ENCODE measurements at regions not wholly inside any gene's neighbourhood (a gene's known extent, or its start where the extent isn't known, plus 50 kb on each side); places are given as distances from the start of the nearest gene placed in this dataset.
A peak's percentile ranks its signal among the peaks of the same experiment; 100 is the strongest.
"Not testable (repeated sequence)": the region's sequence is repeated elsewhere in the genome, so short reads cannot be mapped to it uniquely, and the experiment has no call there.

GRCh38 chr2:23009545-23010149, 375.3 kb upstream of the KLHL29 start:
- peak; percentile 26 for DNase-seq (ENCODE audit: low read depth, low spot score)

DNA sequence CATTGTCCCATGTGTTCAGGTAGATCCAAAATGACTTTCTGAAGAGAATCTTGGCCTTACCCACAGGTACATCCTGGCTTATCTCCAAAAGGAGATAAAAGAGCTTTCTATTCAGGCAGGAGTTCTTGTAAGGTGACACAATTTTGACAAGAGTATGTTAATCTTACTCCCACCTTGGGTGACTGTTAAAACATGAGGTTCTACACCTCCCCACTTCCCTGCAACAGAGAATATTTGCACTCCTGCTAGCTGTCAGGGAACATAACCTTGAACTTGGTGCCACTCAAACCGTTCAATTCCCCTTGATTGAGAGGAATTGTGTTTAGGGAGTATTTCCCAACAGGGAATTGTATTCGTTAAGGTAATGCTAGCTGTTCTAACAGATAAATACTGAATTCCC, 372.5 kb upstream of the KLHL29 start:
- DNase-seq (ENCODE audit: low read depth, low spot score) = no peak

GRCh38 chr2:23015651-23016200, 369.3 kb upstream of the KLHL29 start:
- DNase-seq (ENCODE audit: low read depth, low spot score) = no peak

DNA sequence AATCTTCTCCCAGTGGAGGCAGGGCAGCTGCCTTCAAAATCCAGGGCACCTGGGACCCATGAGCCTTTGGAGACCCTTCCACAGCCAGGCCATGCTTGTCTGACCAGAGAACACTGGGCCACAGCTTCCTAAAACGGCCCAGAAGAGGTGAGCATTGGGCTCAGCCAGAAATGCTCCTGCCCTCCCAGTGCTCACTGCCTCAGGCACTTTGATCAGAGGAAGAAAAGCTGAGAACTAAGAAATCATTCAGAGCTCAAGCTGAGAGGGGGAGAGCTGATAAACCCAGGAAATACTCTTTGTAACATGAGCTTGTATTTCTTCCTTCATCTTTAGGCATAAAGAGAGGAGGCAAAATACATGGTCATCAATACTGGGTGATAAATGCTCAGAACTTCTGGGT, 365.5 kb upstream of the KLHL29 start:
- DNase-seq (ENCODE audit: low read depth, low spot score) = peak; percentile 53

DNA sequence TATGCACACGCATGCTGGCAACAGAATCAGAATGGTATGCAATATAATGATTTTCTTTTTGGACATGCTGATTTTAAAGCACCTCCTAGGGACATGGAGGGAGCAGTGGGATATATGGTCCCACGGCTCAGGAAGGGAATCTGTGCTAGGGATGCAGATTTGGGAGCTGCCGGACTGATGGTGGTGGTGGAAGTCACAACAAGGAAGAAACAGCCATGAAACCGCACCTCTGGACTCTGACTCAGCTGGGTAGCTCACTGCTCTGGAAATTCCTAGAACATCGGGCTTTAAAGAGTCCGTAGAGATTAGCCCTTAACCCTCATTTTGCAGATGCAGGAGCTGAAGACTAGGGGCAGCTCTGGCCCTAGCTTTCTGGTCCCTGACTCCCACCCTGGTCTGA, 364.3 kb upstream of the KLHL29 start:
- DNase-seq (ENCODE audit: low read depth, low spot score) = peak; percentile 47

DNA sequence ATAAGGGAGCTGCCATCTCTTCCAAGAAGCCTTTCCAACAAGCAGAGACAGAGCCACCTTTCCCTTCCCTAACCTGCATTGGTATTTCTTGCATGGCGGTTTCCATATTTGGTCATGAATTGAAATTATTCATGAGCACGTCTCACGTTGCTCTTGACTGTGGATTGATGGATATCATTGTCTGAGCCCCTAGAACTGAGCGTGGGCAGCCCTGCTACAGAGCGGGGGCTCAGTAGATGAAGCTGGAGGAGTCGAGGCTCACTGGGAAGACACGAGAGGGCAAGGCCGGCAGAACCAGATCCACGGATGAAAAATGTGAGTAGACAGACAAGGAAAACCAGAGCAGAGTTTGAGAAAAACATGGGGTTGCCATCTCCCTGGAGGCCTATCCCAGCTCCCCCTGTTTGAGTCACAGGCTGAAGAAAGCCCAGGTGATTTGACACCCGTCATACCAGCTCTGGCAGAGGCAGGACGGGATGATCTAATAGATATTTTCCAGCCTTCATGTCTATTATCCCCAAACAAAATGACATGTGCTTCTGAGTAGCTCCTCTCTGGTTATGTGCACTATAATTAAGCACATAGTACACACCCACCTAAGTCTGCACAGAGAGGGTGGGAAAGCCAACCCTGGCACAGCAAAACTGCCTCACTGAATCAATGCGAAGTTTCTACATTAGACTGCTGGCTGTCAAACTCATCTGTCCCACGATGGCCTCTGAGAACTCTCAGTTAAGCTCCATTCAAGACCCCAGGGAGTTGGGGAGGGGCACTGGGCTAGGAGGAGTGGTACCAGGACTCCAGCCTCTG, 363.5 kb upstream of the KLHL29 start:
- DNase-seq (ENCODE audit: low read depth, low spot score) = no peak

DNA sequence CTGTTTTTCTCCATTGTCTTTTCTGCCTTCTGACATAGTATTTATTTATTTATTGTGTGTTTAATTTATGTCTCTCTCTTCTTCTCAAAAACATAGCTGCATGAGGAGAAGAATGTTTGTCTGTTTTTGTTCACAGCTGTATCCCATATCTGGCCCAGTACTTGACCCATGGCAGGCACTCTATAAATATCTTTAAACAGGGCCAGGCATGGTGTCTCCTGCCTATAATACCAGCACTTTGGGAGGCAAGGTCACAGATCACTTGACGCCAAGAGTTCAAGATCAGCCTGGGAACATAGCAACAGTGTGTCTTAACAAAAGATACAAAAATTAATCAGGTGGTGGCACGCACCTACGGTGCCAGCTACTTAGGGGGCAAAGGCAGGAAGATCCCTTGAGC, 361.3 kb upstream of the KLHL29 start:
- DNase-seq (ENCODE audit: low read depth, low spot score) = no peak

GRCh38 chr2:23026671-23027070, 358.3 kb upstream of the KLHL29 start:
- no peak for DNase-seq (ENCODE audit: low read depth, low spot score)

DNA sequence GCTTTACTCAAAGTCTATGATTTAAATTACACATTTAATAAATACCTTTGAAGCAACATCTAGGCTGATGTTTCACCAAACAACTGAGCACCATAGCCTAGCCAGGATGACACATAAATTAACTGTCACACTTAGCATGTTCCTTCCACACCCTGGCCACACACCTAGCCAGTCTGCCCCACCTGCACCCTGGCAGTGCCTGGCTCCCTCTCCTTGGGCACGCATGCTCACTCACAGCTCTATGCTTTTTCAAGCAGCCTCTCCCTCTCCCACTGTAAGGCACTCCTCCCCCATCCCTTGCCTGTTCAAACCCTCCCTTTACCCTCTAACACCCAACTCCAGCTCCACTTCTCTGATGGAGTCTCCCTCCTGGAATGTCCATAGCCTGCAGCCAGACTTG, 357.6 kb upstream of the KLHL29 start:
- no peak for DNase-seq (ENCODE audit: low read depth, low spot score)

DNA sequence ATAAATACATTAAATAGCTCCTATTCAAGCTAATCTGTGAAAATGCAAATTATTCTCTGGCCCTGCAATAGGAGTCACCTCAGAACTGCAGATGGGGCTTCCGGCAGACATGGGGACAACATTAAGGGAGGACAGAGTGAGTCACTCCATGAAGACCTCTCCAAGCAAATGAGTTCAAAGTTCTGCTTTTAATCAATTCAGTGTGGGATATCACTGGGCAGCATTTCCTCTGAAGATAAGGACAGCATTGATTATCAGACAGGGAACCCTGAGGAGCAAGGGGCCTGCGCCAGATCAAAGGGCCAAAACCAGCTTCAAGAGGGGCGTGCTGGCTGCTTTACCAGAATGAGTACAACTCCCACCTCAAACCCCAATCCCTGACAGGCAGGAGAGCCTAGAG, 356.9 kb upstream of the KLHL29 start:
- DNase-seq (ENCODE audit: low read depth, low spot score) = peak; percentile 59

- peak; percentile 46 for DNase-seq (ENCODE audit: low read depth, low spot score)
Observed at GRCh38 chr2:23029111-23029510, 355.9 kb upstream of the KLHL29 start.

DNA sequence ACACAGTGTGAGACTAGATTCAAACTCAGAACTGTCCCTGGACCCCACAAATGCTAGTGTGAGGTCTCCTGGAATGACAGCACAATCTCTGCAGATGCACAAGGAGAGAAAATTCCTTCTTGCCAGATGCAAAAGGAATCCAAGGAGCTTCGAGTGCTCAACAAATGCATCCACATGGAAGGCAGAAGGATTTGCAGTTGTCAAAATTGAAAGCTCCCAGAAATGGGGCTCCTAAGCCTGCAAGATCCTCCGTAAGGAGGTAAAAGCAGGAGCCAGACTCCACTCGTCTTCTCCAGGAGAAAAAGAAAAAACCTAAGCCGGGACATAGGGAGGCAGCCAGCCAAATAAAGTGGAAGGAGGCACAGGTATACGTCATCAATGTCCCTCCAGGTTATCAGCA, 355.0 kb upstream of the KLHL29 start:
- DNase-seq (ENCODE audit: low read depth, low spot score) = peak; percentile 53

DNA sequence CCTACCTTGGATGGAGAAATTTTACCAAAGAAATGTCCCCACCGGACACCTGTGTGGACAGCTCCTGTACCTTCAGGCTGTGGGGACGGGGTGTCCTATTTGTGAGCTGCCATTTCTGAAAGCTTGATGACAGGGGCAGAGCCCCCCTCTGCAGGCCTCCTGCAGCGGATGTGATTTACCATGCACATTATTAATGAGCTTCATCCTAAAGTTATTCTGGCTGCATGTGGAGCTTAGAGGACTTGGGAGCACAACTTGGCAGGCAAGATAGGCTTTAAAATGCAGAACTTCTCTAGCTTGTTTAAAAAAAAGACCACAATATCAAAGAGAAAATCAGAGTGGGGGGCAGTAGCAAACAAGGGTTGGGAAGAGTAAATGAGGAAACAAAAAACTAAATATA, 350.0 kb upstream of the KLHL29 start:
- no peak for DNase-seq (ENCODE audit: low read depth, low spot score)

DNA sequence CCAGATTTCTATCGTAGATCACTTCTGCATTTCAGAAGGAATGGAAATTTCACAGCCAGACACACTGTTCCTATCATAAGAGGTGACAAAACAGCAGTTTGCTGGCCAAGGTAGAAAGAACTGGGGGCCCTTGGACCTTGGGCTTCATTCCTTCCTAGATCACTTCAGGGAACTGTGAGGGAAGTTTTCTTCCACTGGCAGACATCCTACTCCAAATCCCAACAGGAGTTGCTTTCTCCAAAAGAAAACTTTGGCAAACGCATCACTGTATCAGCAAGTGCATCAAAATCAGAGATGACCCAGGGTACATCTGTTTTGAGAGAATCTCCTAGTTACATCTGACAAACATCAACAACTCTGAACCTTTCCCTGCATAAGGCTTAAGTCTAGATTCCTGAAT, 348.4 kb upstream of the KLHL29 start:
- no peak for DNase-seq (ENCODE audit: low read depth, low spot score)

DNA sequence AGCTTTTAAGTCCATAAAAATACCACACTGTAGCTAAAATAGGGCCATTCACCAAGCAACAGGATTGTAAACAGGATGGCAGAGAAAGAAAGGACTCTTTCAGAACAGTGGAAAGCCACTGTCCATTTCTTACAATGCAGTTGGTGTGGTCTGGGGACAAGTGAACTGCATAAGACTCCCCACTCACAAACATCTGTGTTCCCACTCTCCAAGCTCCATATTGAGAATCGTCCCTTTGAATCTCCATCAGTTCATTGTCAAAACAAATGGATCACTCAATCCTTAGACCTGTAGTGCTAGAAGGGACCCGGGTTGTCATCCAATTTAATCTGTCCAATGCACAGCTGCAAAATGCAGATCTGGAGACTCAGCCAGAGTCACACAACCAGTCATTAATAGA, 347.4 kb upstream of the KLHL29 start:
- DNase-seq (ENCODE audit: low read depth, low spot score) = no peak

DNA sequence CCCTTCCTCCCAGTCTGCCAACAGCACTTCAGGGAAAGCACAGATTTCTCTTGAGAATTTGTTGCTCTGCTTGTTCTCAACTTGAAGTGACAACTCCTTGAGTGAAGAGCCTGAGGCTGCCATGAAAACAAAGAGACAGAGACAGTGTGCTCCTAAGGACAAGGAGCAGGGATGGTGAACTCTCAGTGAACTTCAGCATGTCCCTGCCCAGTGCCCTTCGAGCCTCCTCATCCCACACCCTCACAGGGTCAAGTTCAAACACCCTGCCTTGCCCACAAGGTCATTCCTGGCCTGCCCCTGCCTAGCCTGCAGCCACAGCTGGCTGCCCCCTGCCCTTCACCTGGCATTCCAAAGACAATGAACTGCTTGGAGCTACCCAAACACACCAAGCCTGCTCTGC, 343.5 kb upstream of the KLHL29 start:
- peak; percentile 60 for DNase-seq (ENCODE audit: low read depth, low spot score)

DNA sequence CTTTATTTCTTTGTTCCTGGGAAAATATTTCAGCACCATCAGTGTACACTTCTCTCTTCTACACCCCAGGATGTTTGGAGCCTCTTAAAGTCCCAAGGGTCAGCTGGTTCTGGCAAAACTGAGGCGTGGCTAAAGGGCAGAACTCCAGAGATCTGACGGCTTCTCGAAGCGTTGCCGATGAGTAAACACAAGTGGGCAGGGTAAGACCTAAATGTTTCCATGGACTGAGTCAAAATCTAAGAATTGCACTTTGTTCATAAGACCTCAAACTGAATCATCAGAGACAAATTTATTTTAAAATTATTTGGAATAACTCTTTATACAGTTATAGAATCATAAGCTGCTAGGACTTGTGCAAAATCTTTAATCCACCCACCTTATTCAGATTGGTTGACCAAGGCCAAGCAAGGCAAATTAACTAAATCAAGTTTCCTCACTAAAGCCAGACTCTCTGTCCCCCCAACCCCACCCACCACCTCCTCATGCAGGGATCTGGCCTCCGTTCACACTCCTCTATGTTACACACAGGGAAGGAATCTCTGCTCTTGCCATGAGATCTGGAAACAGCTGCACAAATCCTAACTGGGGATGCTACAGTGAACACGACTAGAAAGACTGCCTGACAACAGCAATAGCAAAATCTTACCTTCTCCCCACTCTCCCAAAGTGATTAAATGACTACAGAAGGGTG, 342.6 kb upstream of the KLHL29 start:
- no peak for DNase-seq (ENCODE audit: low read depth, low spot score)

DNA sequence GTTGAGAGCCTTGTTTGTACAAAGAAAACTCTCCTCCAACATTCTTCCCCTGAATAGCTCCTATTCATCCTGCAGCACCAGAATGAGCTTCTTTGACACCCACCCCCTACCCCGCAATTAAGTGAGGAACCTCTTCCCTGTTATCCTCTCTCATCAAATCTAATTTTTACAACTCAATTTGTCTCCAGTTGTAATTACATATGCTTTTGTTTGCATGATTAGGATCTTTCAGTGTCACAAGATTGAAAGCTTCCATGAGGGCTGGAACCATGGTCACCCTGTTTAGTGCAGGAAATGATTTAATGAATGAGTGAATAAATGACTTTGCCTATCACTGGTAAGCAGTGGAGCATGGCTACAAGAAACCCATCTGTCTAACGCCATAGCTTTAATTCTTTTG, 334.6 kb upstream of the KLHL29 start:
- DNase-seq (ENCODE audit: low read depth, low spot score) = no peak

GRCh38 chr2:23053601-23054000, 331.4 kb upstream of the KLHL29 start:
- DNase-seq (ENCODE audit: low read depth, low spot score) = no peak

DNA sequence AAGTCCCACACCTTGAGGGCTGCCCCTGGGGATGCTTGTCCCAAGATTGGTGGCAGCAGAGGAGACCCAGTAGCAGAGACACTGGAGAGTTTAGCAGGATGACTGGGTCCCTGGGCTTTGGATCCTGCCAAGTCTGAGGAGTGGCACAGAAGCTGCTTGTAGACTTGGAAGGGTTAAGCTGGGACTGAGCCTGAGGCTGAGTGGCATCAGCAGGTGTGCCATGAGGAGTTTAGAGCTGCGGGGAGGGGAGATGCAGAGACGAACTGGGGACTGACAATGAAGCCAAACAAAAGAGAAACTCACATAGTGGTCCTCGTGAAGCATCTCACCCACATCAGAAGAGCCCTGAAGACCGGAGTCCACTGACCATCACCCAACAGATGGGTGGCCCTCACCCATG, 329.7 kb upstream of the KLHL29 start:
- DNase-seq (ENCODE audit: low read depth, low spot score) = no peak

DNA sequence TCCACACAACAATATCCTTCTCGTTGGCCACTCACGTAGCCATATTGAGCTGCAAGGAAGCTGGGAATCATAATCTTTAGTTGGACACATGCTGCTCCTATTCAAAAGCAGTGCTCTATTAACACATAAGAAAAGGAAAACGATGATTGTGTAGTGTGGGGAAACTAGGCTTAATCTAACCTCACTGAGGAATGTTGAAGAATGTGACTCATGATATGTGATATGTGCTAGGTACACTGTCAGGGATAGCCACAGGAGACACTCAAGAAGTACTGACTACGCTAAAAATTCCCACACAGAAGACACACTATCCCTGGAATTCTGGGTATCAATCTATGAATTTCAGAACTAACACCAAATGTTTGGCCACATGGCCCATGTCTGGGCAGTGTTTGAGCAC, 328.1 kb upstream of the KLHL29 start:
- not testable (repeated sequence) for DNase-seq (ENCODE audit: low read depth, low spot score)

- DNase-seq (ENCODE audit: low read depth, low spot score) = no peak
Observed at GRCh38 chr2:23058435-23058834, 326.5 kb upstream of the KLHL29 start.

DNA sequence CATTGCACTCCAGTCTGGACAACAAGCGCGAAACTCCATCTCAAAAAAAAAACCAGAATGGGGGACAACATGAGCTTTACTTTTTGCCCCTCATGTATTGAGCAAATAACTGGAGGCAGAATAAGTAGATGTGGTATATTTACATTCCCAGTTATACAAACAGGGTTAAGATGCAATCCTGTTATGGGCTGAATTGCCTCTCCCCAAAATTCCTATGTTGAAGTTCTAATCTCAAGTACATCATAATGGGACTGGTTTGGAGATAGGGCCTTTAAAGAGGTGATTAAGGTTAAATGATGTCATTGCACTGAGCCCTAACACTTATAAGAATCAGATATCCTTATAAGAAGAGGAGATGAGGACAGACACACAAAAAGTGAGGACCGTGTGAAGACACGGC, 319.8 kb upstream of the KLHL29 start:
- no peak for DNase-seq (ENCODE audit: low read depth, low spot score)

All from ELF-1 (cell line).